NCI-H446 (cell line): ENCODE measurements at regions not wholly inside any gene's neighbourhood (a gene's known extent, or its start where the extent isn't known, plus 50 kb on each side); places are given as distances from the start of the nearest gene placed in this dataset.

ENCODE experiments used
- DNase-seq, 2 experiments: peaks; one replicate each; lab custom pipeline; 2025; lab: John Stamatoyannopoulos, UW

DNA sequence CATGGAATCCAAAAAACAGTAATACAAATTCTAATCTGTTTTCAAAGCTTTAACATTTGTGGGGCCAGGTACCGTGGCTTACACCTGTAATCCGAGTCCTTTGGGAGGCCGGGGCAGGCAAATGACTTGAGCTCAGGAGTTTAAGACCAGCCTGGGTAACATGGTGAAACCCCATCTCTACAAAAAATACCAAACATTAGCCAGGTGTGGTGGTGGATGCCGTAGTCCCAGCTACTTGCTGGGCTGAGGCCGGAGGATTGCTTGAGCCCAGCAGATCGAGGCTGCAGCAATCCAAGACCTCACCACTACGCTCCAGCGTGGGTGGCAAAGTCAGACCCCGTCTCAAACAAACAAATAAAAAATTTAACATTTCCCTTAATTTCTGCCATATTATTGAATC lies 74.3 kb upstream of the SALL3 start:
- DNase-seq = no peak

DNA sequence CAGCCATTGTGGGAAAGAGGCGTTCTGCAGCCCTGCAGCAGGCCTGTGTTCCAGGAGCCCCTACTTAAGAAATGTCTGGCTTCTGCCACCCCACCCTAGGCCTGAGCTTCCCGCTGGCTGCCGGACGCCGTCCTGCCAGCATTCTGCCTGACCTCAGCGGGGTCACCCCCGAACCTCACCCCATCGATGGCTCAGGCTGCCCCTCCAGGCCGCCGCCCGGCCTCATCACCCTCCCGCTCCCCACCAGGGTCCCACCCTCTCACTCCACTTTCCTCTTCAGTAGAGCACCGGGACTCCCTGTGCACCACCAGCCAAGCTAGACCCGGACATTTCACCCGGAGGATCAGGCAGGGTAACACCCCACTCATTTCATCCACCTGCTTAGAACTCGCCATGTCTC lies 73.6 kb upstream of the SALL3 start:
- DNase-seq = no peak

DNA sequence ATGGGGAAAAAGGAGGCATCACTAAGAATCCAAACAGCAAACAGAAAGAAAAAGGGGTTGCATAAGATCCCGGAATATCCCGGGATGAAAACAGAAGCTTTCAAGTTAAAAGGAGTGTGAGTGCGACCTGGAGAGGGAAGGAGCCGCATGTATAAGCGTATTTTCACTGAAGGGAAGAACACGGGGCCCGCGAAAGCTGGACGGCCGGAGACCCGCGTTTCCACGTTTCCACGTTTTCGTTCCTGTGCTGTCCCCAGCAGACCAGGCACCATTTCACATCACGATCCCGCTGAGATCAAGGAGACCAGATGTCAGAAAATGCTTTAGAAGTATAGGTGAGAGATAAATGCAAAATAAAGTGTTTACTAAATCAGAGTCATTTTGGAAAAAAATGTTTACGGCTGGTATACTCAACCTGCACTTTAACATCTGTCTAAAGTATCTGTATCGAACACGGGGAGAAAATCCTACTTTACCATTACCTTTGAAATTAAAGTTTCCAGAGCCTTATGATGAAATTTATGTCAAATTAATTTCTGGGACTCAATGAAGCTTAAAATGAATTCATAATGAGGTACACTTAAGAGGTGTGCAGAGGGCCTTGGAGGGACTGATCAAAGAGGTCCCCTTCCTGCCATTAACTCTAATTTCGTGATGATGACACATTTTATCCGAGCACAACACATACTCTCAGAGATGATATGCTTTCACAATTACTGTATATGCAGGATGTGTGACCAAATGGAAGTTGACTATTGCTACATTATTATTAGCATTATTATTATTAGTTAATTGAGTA lies 71.0 kb upstream of the SALL3 start:
- no peak for DNase-seq

DNA sequence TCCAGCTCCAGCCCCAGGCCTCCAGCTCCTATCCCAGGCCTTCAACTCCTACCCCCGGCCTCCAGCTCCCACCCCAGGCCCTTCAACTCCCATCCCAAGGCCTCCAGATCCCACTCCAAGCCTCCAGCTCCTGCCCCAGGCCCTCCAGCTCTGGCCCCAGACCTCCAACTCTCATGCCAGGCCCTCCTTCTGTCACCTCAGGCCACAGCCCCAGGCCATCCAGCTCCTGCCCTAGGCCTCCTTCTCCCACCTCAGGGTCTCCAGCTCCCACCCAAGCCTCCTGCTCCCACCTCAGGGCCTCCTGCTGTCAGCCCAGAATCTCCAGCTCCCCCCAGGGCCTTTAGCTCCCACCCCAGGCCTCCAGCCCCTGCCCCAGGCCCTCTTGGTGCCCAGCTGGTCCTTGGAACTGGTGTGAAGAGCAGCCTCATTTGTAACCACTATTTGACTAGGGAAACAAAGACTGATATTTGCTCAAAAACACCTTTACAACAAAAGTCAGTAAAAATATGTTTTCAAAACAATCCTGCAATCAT lies 67.8 kb upstream of the SALL3 start:
- DNase-seq = no peak

DNA sequence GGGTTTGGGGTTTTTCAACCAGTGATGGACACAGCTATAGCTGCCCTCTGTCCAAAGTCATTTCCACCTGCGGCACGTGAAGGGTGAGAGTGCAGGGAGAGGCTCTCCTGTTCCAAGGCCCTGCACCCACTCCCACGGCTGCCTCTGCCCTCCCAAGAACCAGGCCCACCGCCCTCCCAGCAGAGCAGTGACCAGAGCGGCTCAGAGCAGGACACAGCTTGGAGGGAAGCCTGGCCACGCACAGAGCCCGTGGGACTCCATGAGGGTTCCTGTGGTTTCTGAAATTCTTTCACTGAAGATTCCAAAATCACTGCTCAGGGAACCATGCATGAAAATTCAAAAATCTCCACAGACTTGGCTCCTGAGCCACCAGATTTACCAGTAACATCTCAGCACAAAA lies 67.3 kb upstream of the SALL3 start:
- no peak for DNase-seq

DNA sequence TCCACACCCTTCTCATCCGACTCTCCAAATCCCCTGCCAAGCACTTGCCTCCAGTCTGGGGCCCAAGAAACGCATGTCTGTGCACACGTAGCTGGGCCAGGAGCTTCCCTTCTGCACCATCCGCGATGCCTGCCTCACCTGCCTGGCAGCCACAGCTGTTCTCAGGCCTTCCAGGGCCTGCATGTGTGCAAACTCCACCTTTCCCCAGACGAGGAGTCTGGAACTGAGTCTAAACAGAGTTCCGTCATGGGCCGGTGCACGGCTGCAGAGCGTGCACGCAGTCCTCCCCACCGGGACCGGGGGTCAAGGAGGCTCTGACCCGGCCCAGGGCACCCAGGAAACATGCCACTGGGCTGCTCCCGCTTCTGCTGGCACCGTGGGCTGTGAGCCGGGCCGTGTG lies 66.8 kb upstream of the SALL3 start:
- no peak for DNase-seq

DNA sequence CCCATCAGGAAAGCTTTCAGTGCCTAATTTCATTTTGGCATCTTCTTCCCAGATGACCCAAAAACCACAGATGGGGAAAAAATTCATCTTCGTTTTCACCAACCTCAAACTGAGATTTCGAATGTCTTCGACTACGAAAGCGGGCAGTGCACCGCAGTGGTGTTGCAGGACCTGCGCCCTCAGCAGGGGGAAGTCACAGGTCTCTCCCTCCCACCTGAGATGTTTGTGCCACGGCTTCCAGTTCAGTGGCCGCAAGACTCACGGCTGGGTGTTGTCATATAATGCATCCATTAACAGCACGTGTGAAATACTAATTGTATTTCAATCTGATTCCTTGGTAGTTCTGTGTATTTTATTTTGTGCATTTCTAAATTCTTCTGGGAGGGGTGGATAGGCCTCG lies 66.2 kb upstream of the SALL3 start:
- DNase-seq = no peak

DNA sequence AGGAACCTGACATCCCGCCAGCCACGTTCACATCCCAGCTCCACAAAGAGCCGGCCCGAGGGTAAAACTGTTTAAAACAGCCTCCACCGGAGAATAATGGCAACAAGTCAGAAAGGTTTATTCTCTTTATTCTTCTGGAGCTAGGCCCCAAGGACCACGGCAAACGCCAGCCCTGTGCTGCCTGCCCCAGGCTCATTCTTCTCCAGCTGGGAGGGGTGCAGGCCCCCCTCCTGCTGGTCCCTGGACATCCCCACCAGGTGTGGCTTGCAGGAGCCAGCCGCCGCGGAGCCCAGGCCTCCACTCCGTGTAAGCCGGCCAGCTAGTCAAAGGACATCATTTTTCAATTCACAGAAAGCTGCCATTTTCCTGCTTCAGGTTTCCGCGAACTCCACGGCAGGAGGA lies 65.8 kb upstream of the SALL3 start:
- no peak for DNase-seq

DNA sequence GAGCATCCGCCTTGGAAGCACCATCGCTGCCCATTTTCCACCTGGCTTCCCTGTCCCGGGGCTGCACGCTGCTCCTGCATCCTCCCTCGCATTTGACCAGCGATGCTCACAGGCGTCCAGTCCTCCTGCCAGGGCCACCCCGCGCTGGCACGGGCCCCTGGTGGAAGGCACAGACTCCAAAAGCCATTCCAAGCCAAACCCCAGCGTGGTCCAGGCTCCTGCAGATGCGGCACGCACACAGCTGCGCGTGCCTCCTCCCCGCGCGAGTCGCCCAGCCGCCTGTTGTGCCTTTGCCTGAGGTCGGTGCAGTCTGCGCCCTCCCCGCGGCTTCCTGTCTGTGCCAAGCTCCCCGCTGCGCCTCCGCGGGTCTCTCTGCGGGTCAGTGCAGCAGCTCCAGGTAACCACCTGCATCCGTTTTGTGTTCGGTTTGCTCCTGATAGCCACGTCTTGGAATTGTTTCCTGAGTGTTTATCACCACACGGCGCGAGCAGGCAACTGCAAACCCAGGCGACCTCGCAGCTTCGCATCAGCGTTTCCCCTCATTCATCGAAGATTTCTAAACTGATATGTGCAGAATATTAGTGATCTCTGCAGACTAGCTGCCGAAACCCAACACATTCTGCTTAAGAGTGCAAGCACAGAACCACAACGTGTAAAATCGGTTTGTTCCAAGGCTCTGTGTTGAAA lies 65.2 kb upstream of the SALL3 start:
- no peak for DNase-seq

DNA sequence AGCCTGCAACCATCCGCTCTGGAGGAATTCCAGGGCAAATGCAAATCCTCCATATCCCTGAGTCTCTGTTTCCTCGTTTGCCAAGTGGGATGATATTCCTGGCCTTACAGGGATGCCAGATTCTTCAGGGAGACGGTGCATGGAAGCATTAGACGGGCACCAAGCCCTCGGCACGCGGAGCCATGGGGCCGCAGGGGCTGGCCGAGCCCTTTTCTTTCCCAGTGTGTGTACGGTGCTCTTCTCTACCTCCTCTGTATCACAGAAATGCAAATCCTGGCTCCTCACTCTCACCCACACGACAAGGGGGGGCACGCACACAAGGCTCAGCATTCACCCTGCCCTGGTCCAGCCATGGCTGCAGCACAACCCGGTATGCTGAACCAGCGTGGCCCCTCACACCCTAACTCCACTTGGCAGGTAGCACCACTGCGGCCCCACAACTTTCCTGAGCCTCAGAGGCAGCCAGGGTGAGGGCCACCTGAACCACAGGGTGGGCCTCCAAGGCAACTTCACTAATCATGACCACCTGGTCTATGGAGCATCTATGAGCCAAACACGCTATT lies 64.1 kb upstream of the SALL3 start:
- DNase-seq = no peak

DNA sequence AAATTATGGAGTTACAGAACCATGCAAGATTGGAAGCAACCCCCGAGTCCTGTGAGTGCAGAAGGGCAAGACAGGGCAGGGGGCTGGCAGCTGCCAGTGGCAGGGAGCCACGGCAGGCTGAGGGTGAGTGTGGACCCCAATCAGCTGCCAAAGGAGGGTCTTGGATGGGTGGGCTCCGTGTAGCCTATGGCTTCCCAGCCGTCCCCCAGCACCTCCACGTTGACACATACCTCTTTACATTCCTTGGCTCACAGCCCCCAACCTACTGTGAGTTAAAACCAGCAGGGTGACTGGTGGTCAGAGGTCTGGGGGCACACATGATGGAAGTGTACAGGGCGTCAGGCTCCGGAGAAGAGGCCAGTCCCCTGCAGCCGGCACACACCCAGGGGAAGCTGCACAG lies 60.9 kb upstream of the SALL3 start:
- DNase-seq = no peak

DNA sequence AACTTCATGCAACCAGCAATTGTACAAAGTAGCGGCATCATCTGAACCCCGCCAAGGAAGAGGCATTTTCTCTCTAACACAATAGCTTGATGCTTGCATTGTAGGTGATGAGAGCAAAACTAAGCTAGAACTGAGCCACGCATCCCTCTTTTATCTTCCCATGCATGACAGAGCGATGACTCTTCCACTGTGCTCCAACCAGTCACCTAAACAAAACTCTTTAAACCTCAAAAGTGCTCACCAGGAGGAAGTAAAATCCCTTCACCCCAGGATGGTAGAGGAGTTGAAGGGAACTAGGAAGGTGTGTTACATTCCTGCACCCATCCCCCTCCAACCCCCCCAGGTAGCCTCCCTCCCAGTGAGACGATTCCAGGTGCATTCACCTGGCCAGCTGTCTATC lies 59.7 kb upstream of the SALL3 start:
- DNase-seq = no peak

DNA sequence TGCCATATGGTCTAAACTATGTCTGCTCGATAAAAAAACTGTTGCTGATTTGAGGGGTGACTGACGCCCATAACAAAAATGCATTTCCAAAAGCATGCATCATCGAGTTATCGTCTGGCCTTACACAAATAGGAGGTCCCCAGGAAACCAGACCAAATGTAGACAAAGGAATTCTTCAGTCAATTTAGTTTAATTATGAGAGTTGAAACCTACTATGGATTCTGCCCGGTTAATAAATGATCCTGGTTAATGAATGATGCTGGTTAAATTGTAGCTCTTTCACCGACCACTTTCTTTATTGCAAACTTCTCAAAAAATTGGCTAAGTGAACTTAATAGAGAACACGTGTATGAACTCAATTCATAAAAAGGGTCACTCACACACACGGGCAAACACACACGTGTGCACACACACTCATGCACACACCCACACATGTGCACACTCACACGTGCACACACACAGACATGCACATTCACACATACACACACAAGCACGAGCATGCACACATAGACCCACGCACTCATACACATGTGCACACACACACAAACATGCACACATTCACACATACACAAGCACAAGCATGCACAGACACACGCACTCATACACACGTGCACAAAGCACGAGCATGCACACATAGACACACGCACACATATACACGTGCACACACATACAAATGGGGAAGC lies 59.0 kb upstream of the SALL3 start:
- DNase-seq = no peak

DNA sequence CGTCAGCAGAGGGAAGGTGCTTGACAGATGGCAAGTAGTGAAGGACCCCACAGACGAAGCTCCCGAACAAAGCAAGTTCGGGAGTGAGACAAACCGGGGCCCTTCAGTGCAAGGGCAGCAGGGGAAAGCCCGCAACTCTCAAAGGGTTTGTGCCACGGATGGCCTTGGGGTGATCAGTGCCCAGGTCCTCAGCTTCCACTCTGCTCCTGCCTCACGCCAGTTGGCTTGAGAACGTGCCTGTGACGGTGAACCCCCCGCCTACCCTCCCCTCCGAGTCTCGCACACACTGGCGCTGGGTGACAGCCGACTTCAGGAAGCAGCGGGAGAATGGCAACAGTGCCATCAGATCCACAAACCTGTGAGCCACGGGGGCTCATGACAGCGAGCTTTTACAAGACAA lies 56.8 kb upstream of the SALL3 start:
- DNase-seq = no peak

DNA sequence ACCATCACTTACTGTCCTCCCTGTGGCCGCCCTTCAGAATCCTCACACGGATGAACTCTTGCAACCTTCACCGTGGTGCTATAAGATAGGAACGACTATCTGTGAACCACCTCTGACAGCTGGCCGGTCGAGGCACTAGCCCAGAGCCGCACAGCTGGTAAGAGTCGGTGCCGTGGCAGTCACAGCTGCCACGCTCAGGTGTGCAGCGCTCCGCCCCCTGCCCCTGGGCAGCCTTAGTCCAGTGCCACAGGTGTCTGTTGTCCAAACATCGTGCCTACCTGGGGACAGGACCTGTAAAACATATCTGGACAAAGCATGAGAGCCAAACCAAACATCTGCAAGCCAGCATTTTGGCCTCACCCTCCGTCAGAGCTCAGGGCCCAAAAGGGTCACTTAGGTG lies 55.3 kb upstream of the SALL3 start:
- no peak for DNase-seq

DNA sequence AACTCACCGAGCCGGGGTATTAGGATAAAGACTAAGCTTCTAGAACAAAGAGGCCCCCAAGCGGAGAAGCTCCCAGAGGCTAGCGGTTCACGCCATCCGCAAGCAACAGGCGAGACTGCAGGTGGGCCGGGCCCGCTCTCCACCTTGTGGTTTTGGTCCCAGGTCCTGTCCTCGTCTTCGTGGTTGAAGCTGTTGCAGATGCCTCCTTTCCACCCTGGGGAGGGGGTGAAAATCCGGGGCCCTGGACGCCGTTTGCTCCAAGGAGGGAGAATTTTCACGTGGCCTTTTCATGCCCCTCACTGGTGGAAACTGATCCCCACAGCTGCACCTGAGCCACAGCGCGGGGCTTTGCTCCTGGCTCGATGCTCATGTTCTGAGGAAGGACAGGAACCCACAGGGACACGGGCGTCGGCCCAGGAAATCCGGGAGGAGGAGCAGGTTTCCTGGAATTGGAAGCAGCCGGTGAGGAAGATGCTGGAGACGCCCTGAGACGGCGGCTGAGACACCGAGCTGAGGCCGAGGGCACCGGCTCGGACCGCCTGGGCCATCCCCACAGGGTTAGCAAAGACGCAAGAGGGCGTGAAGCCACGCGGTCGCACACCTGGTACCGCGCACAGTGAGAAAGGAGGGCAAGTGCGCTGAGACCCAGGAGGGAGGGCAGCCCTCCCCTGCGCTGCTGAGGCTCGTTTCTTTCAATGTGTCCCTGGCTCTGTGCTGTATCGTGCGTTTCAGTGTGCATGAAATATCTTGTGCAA lies 54.7 kb upstream of the SALL3 start:
- no peak for DNase-seq

DNA sequence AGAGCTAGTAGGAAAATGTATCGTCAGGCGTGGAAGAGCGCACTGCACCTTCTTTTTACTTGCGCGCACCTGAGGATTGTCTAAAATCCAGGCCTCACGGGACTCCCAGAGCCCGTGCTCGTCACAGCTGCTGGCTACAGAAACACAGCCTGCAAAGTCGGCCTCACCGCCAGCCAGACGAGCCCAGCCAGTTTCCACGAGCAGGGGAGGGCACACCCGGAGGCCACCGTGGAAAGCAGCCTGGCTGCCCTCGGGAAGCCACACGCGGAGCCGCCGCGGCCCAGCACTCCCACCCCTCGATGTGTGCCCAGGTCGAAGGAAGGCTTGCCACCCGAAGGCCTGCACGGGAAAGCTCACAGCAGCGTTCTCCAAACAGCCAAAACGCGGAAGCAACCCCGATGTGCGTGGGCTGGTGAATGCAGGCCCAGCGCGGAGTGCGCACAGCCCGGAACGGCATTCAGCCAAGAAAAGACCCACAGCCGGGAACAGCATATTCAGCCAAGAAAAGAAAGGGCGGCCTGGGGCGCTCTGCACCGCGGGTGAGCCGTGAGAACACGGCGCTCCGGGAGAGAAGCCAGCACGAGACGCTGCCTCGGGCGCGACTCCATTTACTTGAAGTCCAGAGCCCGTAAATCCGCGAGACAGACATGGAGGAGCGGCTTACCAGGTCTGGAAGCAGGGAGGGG lies 53.9 kb upstream of the SALL3 start:
- DNase-seq = no peak

DNA sequence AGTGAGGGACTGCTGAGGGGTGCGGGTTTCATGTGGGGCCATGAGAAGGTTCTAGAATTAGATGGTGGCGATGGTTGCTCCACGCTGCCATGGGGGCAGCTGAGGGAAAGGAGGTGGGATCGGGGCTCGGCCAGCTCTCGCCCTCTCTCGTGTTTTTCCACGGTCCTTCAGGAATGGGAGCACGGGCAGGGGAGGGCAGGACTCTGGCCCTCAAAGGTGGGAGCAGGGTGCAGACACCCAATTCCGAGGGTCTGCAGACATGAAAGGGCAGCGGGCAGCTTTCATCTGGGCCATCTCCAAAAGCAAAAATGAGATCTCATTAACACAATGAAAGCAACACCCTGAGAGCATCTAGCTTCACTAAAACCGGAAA lies 53.4 kb upstream of the SALL3 start:
- DNase-seq = no peak

DNA sequence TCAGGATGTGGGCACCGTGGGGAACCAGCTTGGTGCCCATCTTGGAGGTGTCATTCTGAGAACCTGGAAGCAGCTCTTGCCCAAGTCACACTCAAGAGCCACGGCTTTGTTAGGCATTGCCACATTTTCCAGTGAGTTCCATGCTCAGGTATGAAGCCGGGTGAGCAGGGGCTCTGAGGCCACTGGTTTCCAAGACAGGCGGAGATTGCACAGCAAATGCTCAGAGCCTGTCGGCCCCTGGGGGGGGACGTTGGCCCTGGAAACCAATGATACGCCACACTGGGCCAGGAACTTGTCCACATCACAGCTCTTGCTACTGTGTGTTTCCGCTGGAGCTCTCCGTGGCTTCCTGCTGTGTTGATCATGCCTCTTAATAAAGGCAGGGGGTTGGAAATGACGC lies 52.5 kb upstream of the SALL3 start:
- no peak for DNase-seq

DNA sequence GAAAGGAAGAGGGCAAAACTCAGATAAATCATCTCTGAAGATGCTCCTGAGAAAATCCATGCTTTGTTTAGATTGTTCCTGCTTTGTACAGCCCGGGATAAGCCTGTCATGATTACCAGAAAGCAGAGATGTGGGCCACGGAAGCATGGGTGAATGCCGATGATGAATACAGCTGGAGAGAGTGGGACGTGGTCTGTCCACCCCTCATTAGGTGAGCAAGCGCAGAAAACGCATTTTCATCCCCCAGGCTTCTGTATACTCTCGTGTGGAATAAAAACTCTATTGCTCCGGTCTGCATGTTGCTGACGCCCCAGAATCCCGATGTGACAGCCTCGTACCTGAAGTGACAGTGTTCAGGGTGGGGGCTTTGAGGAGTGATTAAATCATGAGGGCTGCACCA lies 52.0 kb upstream of the SALL3 start:
- DNase-seq = no peak

DNA sequence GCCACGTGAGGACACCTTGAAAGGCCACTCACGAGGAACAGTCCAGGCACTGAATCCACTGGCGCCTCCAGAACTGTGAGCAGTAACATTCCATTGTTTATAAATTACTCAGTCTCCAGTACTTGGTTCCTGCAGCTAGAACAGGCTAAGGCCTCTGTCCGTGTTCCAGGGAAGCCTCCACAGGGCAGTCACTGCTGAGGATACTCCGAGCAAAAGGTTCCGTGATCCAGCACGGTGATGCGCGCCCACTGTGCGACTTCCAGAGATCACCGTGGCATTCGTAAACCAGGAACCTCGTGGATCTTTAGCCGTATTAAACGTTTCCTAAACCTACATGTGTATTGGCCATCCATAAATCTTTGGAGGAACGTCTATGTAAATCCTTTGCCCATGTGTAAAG lies 51.5 kb upstream of the SALL3 start:
- DNase-seq = no peak
